Suppressor macrophage treated with lipopolysaccharide for 1 hour (primary cell): ENCODE measurements at regions not wholly inside any gene's neighbourhood (a gene's known extent, or its start where the extent isn't known, plus 50 kb on each side); places are given as distances from the start of the nearest gene placed in this dataset.

Experiments
- DNase-seq, 3 donors: peaks; one replicate each; pipeline ENCODE4 v3.0.0-alpha.2; 2020 to 2022

- DNase-seq = no peak
Observed at GRCh38 chr12:30012816-30013450, 229.2 kb upstream of the TMTC1 start.

GRCh38 chr12:30010071-30011052, 226.6 kb upstream of the TMTC1 start:
- no peak for DNase-seq

DNA sequence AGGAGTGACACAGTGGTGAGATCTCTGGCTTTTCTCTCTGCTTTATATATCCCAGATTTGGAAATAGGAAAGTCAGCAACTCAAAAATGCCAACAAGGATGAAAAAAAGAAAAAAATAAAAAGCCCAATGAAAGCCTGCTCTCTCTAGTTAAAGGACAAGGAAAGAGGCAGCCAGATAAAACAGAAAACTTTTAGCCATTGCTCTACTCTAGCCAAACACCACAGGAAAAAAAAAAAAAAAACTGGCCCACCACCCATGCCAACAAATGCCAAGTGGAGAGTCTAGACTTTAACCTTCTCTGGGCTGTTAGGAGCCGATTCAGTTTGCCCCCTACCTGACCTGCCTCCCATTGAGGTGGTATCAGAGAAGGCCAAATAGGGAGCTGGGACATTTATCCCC, 222.3 kb upstream of the TMTC1 start:
- no peak for DNase-seq

GRCh38 chr12:30003321-30003720, 219.6 kb upstream of the TMTC1 start:
- DNase-seq = no peak

DNA sequence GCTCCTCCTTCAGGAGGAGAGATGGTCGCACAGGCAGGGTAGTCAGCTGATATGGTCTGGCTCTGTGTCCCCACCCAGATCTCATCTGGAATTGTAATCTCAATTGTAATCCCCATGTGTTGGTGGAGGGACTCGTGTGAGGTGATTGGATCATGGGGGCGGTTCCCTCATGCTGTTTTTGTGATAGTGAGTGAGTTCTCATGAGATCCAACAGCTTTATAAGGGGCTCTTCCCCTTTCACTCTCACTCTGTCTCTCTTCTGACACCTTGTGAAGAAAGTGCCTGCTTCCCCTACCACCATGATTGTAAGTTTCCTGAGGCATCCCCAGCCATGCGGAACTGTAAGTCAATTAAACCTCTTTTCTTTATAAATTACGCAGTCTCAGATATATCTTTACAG, 218.9 kb upstream of the TMTC1 start:
- DNase-seq = no peak

DNA sequence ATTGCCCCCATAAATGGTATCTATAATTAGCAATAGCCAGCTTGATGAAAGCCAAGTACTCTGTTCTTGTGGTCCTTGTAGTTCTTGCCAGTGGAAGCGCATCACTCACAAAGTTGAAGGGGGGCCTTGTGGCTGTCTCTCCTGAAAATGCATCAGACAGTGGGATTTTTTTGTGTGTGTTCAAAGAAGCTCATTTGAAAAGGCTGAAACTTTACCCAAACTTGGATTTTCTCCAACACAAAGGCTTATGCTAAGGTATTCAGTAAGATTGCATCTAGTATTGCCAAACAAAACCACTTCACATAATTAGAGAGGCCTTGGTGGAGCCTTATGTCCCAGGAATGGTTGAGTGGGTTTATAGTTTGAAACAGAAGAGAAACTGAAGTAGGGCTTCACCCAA, 216.7 kb upstream of the TMTC1 start:
- no peak for DNase-seq

GRCh38 chr12:29996993-29997392, 213.3 kb upstream of the TMTC1 start:
- no peak for DNase-seq

DNA sequence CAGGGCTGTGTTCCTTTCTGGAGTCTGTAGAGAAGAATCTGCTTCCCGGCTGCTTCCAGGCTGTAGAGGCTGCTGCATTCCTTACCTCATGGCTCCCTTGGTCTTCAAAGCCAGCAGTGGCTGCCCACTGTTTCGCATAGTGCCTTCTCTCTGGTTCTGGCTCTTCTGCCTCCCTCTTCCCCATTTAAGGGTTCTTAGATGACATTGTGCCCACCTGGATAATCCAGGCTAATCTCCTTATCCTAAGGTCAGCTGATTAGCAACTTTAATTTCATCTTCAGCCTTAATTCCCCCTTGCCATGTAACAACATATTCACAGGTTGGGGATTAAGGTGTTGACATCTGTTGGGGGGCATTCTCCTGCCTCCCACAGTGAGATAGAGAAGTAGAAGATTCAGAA, 208.6 kb upstream of the TMTC1 start:
- no peak for DNase-seq

GRCh38 chr12:29991924-29992323, 208.2 kb upstream of the TMTC1 start:
- DNase-seq = no peak

GRCh38 chr12:29990971-29991370, 207.2 kb upstream of the TMTC1 start:
- no peak for DNase-seq

DNA sequence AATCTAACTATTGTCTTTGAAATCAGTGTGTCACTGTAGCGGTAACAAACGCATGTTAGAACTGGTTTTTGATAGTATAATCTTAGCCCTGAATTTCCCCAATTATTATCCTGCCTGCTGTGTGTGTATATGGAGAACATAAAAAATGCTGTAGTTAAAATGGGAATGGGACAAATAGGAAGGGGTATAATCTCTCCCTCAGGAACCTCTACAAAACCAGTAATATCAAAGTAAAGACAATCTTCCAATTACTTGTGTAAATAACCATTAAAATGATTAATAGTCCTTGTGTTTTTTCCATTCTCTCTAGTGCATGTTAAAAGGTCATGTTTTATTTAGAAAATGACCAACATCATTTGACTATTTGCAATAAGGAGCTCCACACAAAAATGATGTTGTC, 200.1 kb upstream of the TMTC1 start:
- DNase-seq = no peak

DNA sequence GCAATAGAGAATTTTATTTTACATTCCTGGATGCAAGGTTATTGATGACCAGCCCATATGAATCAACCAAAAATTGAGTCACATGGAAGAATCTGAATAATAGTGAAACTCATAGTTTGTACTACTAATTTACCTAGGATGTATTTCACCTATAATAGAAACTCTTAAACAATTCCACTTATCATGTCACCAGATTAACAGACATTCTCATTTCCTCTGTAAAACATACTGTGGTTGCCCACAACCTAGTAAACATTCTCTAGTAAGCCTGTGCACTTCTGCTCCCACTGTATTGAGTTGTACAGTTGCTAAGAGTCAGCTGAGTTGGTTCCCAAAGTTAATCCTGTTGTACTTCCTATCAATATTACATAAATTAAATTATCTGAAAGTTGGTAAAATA, 196.6 kb upstream of the TMTC1 start:
- DNase-seq = no peak

DNA sequence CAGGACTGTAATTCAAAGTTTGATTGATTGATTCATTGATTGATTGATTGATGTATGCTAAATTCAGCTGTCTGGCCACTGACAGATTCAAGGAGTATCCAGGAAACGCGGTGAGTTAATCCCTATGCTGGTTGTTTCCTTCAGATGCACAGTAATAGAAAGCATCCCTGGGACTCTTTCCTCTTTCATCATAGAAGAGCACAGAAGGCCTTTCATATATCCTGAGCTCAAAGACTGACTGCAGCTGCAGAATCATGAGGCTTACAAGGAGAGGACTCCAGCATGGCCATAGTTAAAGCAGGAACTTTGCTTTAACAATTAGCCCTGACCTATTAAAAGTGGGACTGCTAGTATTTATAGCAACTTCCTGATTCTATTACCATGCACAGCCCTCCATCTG, 187.7 kb upstream of the TMTC1 start:
- DNase-seq = no peak

GRCh38 chr12:29970501-29970900, 186.8 kb upstream of the TMTC1 start:
- no peak for DNase-seq

GRCh38 chr12:29962276-29963035, 178.7 kb upstream of the TMTC1 start:
- DNase-seq = no peak

GRCh38 chr12:29961231-29961630, 177.5 kb upstream of the TMTC1 start:
- no peak for DNase-seq

DNA sequence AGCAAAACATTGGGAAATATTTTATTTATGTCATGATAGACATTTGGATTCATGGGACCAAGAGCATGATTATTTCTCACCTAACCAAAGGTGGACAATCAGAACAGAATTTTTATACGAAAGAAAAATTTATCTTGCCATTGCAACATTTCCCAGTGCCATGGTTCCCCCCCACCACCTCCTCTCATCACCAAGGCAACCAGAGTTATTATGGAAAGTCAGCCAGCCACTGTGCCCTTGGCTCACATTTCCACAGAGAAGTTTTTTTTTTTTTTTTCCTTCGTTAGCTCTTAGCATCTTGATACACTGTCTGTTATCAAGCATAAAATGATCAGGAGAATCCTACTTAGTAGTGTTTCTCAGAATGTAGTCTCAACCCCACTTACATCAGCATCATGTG, 176.4 kb upstream of the TMTC1 start:
- DNase-seq = no peak

- peak in 2 of 3 donors; percentile 5 to 16 for DNase-seq
Observed at GRCh38 chr12:29957835-29958234, 174.1 kb upstream of the TMTC1 start.

GRCh38 chr12:29945904-29946303, 162.2 kb upstream of the TMTC1 start:
- DNase-seq = no peak

DNA sequence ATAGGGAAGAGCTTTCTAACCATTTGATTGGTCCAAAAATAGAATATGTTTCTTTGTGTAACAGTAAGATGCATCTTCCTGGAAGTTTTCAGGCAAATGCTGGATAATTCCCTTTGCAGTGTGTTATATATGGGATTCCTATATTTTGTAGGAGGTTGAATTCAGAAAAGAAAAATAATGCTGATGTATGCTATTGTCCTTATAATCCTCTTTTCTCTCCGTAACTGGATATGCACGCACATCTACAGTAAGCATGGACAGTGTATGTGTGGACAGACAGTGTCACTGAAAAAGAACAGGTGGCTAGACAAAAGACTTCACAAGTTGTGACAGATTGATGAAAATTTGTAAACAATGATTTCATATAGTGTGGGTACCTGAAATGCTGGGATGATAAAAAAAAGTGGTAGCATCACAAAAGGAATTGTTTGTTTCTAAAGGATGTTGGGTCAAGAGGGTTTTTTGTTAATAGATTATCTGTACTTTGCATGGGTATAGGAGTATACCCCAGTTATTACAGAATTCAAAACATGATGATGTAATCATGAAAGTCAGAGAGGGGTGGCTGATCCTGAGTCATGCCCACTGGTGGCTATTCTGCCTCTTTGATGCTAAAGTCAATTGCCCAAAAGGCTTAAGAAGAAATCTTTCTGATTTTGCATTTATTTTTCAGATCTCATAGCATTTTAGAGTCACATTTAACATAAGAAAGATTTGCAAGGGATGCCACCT, 160.7 kb upstream of the TMTC1 start:
- no peak for DNase-seq

- no peak for DNase-seq
Observed at GRCh38 chr12:29943683-29944082, 159.9 kb upstream of the TMTC1 start.

GRCh38 chr12:29940811-29941210, 157.1 kb upstream of the TMTC1 start:
- no peak for DNase-seq

GRCh38 chr12:29930503-29930902, 146.8 kb upstream of the TMTC1 start:
- DNase-seq = no peak
